Liver (tissue), 8 donors: ENCODE measurements at regions not wholly inside any gene's neighbourhood (a gene's known extent, or its start where the extent isn't known, plus 50 kb on each side); places are given as distances from the start of the nearest gene placed in this dataset.
A peak's percentile ranks its signal among the peaks of the same experiment; 100 is the strongest.
"Not testable (repeated sequence)": the region's sequence is repeated elsewhere in the genome, so short reads cannot be mapped to it uniquely, and the experiment has no call there.

Source experiments
- DNase-seq: peaks from one replicate; pipeline ENCODE4 v3.0.0-alpha.2; 2017; ENCODE audit warnings: low spot score
- H3K27ac ChIP-seq, 2 donors: one replicate each; pipeline ENCODE4 v1.7.0; 2013; ENCODE audit warnings: inconsistent platforms in 2 of 2, low read length in 2 of 2, control low read depth in 1 of 2, low read depth in 1 of 2, mild to moderate bottlenecking in 1 of 2
- H3K27me3 ChIP-seq, 4 donors: one replicate each; pipeline versions ENCODE4 v1.6.1 to v1.7.0; 2013; ENCODE audit warnings: low read length in 3 of 4, inconsistent platforms in 1 of 4, mild to moderate bottlenecking in 1 of 4, moderate library complexity in 1 of 4; ENCODE audit not compliant: control insufficient read depth in 4 of 4, insufficient read depth in 4 of 4
- H3K36me3 ChIP-seq, 4 donors: one replicate each; pipeline versions ENCODE4 v1.6.1 to v1.7.0; 2013; ENCODE audit warnings: low read length in 3 of 4, mild to moderate bottlenecking in 3 of 4, low read depth in 1 of 4, moderate library complexity in 1 of 4; ENCODE audit not compliant: control insufficient read depth in 4 of 4, insufficient read depth in 3 of 4
- H3K4me1 ChIP-seq, 4 donors: one replicate each; pipeline versions ENCODE4 v1.6.1 to v1.7.0; 2013; ENCODE audit warnings: low read length in 3 of 4, mild to moderate bottlenecking in 3 of 4, moderate library complexity in 1 of 4; ENCODE audit not compliant: control insufficient read depth in 4 of 4, insufficient read depth in 4 of 4
- H3K4me3 ChIP-seq, 3 donors: one replicate each; pipeline versions ENCODE4 v1.6.1 to v1.7.0; 2013; ENCODE audit warnings: low read length in 3 of 3, control low read depth in 1 of 3, low read depth in 1 of 3, mild to moderate bottlenecking in 1 of 3
- H3K9ac ChIP-seq, 2 donors: one replicate each; pipeline ENCODE4 v1.7.0; 2013; ENCODE audit warnings: low read length in 2 of 2, mild to moderate bottlenecking in 2 of 2, moderate library complexity in 2 of 2, control low read depth in 1 of 2, low read depth in 1 of 2
- H3K9me3 ChIP-seq, 4 donors: one replicate each; pipeline versions ENCODE4 v1.6.1 to v1.7.0; 2013; ENCODE audit warnings: low read length in 3 of 4; ENCODE audit not compliant: control insufficient read depth in 4 of 4
- CTCF ChIP-seq: fragments of 150-350 bp; IDR thresholded peaks from 2 replicates; pipeline ENCODE4 v1.5.1; 2017; ENCODE audit warnings: improper control_type of control experiment, low read depth, low read length; ENCODE audit not compliant: missing input control
- FOXA2 ChIP-seq: IDR thresholded peaks from 2 replicates; pipeline ENCODE4 v1.6.1; 2016; ENCODE audit warnings: antibody characterized with exemption
- HNF4A ChIP-seq, 2 donors: conservative IDR thresholded peaks; 2 replicates each; pipeline ENCODE4 v1.6.1; 2016; ENCODE audit warnings: antibody characterized with exemption in 2 of 2, mild to moderate bottlenecking in 2 of 2
- JUND ChIP-seq, 2 donors: IDR thresholded peaks; 2 replicates each; pipeline ENCODE4 v1.6.1; 2016; ENCODE audit warnings: antibody characterized with exemption in 2 of 2
- MAX ChIP-seq: IDR thresholded peaks from 2 replicates; pipeline ENCODE4 v1.6.1; 2016; ENCODE audit warnings: antibody characterized with exemption
- RAD21 ChIP-seq, 2 donors: IDR thresholded peaks; 2 replicates each; pipeline ENCODE4 v1.6.1; 2016; ENCODE audit warnings: antibody characterized with exemption in 2 of 2, mild to moderate bottlenecking in 2 of 2
- RXRA ChIP-seq, 2 donors: IDR thresholded peaks; 2 replicates each; pipeline ENCODE4 v1.6.1; 2017 to 2018; ENCODE audit warnings: antibody characterized with exemption in 2 of 2, mild to moderate bottlenecking in 1 of 2
- SP1 ChIP-seq: IDR thresholded peaks from 2 replicates; pipeline ENCODE4 v1.6.1; 2018; ENCODE audit warnings: antibody characterized with exemption, mild to moderate bottlenecking
- WGBS: extraction: QIAGEN DNeasy Blood & Tissue Kit; methylation state at CpG from one replicate; pipeline ENCODE4 v1.1.7; 2013; 5-methylcytosine and 5-hydroxymethylcytosine counted together
- donor health status: healthy.
- donor health status: healthy.
- donor health status: healthy.
- donor health status: healthy.
- donor health status: healthy.

GRCh38 chr17:15836991-15837390, 104.9 kb downstream of the TBC1D26 start:
- not testable (repeated sequence) for H3K27me3 ChIP-seq, H3K4me1 ChIP-seq, H3K4me3 ChIP-seq, H3K9ac ChIP-seq, H3K27ac ChIP-seq, H3K36me3 ChIP-seq, DNase-seq, H3K9me3 ChIP-seq
- WGBS: 89% methylated on average over 5 of the region's 5 CpGs

- 21% methylated on average over 5 of the region's 6 CpGs for WGBS
- H3K4me1 ChIP-seq, H3K9ac ChIP-seq, DNase-seq, H3K27me3 ChIP-seq, H3K4me3 ChIP-seq, H3K9me3 ChIP-seq, H3K36me3 ChIP-seq: not testable (repeated sequence)
- TF ChIP-seq RXRA (IDR thresholded peaks at IDR 0.05) (peak; percentile 47 to 71), HNF4A (conservative IDR thresholded peaks at IDR 0.05) (peak; percentile 45 to 50), FOXA2 (peak; percentile 8), MAX (peak; percentile 15), SP1 (peak; percentile 21), JUND (IDR thresholded peaks at IDR 0.05) (peak in 1 of 2 donors; percentile 28)
- H3K27ac ChIP-seq: peak overlapping the region in 1 of 2 donors; percentile 46
These were observed 97.3 kb upstream of the ADORA2B start for GRCh38 chr17:15847447-15848229.

GRCh38 chr17:15849054-15849453, 95.9 kb upstream of the ADORA2B start:
- TF ChIP-seq CTCF (peak; percentile 18), RAD21 (IDR thresholded peaks at IDR 0.05) (peak; percentile 45 to 62)
- not testable (repeated sequence) for H3K27me3 ChIP-seq, H3K9me3 ChIP-seq, H3K27ac ChIP-seq, H3K9ac ChIP-seq, H3K4me3 ChIP-seq, H3K4me1 ChIP-seq, DNase-seq, H3K36me3 ChIP-seq
- 54% methylated on average over 5 of the region's 6 CpGs for WGBS

GRCh38 chr17:15850071-15850470, 94.9 kb upstream of the ADORA2B start:
- DNase-seq, H3K9me3 ChIP-seq, H3K36me3 ChIP-seq, H3K27me3 ChIP-seq, H3K9ac ChIP-seq, H3K4me3 ChIP-seq, H3K4me1 ChIP-seq, H3K27ac ChIP-seq: not testable (repeated sequence)
- 85% methylated on average over 2 of the region's 2 CpGs for WGBS

- not testable (repeated sequence) for H3K4me1 ChIP-seq, H3K27me3 ChIP-seq, H3K9ac ChIP-seq, H3K27ac ChIP-seq, H3K36me3 ChIP-seq, H3K9me3 ChIP-seq, H3K4me3 ChIP-seq, DNase-seq
- 74% methylated on average over 3 of the region's 3 CpGs for WGBS
These were observed 94.2 kb upstream of the ADORA2B start for GRCh38 chr17:15850687-15851086.

GRCh38 chr17:15852863-15853262, 92.1 kb upstream of the ADORA2B start:
- DNase-seq, H3K9me3 ChIP-seq: not testable (repeated sequence)
- 85% methylated on average over 2 of the region's 4 CpGs for WGBS

GRCh38 chr17:15856191-15856590, 88.7 kb upstream of the ADORA2B start:
- not testable (repeated sequence) for H3K36me3 ChIP-seq, H3K27ac ChIP-seq, H3K4me3 ChIP-seq, H3K4me1 ChIP-seq, H3K9me3 ChIP-seq, DNase-seq, H3K9ac ChIP-seq, H3K27me3 ChIP-seq
- 78% methylated on average over 2 of the region's 3 CpGs for WGBS

More at GRCh38 chr17:15852863-15853262, 92.1 kb upstream of the ADORA2B start:
- H3K27me3 ChIP-seq, H3K36me3 ChIP-seq, H3K4me3 ChIP-seq, H3K9ac ChIP-seq, H3K4me1 ChIP-seq, H3K27ac ChIP-seq: not testable (repeated sequence)
